Non-pigmented ciliary epithelial cell (primary cell): ENCODE measurements at regions not wholly inside any gene's neighbourhood (a gene's known extent, or its start where the extent isn't known, plus 50 kb on each side); places are given as distances from the start of the nearest gene placed in this dataset.

Experiments used
- DNase-seq: peaks from one replicate; pipeline ENCODE4 v3.0.0-alpha.2; 2010; ENCODE audit warnings: low read depth

DNA sequence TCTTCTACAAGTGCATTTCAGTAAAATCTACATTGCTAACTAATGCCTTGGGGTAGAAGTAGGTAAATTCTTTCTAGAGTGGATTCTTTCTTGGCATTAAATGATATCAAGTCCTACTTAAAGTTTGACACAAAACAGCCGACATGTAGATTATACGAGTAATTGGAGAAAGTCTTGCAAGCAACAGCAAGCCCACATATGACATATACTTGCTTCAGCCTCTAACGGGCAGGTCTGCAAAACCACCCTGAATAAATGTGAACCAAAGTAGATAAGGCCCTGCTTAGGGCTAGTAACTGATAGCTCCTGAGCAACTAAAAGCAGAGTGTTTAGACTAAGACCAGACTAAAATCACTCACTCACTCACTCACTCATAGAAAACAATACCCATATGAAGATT is 203.2 kb downstream of the LTN1 start:
- DNase-seq = no peak

DNA sequence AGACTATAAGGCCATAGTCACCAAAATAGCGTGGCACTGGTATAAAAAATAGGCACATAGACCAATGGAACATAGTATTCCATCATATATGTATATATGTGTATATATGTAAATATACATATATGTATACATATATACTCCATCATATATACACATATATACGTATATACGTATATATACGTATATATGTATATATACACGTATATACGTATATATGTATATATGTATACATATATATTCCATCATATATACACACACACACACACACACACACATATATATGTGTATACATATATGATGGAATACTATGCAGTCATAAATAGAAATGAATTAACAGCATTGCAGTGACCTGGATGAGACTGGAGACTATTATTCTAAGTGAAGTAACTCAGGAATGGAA is 204.6 kb downstream of the LTN1 start:
- DNase-seq = no peak

GRCh38 chr21:28783641-28784185 is 209.0 kb downstream of the LTN1 start:
- no peak for DNase-seq

DNA sequence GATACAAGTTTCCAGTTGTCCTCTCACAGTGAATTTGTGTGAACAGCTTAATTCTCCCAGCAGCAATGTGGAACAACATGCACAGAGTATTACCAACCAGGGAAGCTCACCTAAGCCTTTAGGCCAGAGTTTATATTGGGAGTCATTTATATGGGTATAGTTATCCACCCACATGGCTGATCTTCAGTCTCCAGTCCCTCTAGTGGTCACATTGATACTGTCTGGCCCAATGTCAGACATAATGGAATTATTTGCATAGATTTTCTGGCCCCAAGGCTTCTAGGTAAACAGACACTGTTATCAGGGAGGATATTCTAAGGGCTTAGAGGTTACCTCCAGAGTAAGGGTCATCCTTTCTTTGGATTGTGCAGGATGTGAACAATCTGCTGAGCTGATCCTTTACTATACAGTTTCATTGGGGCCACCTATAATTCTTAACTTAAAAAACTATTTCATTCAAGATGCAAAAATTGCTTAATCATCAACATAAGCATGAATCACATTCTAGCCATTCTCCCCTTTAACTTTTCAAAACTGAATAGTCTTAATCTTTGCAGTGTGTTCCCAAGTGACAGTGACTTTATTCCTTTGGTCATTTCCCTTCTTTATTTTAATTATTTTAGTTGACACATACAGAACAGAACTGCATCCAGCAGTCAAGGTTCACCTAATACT is 210.9 kb downstream of the LTN1 start:
- DNase-seq = no peak

GRCh38 chr21:28779914-28780313 is 212.8 kb downstream of the LTN1 start:
- no peak for DNase-seq

- DNase-seq = peak; percentile 79
Measured at GRCh38 chr21:28776251-28776650, 216.4 kb downstream of the LTN1 start.

GRCh38 chr21:28775071-28775470 is 217.6 kb downstream of the LTN1 start:
- no peak for DNase-seq

DNA sequence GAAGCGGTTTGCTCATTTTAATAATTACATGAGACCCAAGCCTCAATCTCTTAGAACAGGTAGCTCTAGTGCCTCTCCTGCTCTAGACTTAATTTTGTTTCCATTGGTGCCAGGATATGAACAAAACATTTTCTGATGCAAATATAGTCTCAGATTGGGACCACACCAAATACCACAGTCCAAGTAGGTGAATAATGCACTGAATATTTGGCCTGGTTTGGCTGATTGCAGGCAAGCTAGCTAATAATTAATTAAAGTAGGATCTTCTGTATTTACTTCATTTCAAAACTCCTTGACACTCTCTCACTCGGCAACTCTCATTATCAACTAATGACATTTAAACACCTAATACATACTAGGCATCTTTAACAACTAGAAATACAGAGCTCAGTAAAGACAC is 219.6 kb downstream of the LTN1 start:
- DNase-seq = no peak

- peak; percentile 75 for DNase-seq
Measured at GRCh38 chr21:28771790-28772501, 220.7 kb downstream of the LTN1 start.

DNA sequence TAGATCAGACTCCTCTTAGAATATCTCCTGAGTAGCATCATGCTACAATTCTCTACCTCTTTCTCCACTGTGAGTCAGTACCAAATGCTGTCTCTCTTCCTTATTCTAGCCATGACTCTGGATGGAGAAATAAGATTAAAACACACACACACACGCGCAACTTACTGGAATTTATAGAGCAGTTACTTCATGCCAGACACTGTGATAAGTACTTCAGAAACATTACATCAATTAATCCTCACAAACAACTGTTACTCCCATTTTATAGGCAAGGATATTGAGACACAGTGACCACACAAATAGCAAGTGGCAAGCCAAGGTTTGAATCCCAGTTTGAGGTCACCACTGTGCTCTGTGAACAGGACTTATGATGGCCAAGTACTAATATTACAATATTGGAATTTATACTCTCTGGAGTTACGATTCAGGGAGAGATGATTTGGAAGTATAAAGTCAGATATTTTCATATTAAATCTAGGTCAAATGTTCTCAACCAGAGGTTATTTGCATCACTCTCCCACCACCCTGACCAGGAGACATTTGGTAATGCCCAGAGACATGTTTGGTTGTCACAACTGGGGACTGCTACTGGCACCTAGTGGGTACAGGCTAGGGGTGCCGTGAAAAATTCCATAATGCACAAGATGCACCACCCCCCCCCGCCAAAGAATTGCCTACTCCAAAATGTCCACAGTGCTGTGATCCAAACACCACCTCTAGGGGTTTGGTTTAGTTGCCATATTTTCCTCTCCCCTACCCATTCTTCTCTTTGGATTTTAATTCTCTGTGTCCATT is 221.6 kb downstream of the LTN1 start:
- no peak for DNase-seq

- DNase-seq = no peak
Measured at GRCh38 chr21:28769683-28770082, 223.0 kb downstream of the LTN1 start.

DNA sequence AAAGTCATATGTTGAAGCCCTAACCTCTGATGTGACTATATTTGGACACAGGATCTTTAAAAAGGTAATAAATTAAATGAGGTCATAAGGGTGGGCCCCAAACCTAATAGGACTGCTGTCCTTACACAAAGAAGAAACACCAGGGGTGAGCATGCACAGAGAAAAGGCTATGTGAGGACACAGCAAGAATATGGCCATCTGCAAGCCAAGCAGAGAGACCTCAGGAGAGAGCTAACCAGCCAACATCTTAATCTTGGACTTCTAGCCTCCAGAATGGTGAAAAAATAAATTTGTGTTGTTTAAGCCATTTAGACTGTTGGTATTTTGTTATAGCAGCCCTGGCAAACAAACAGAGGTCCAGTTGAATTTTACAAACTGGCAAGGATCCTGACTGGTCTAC is 223.9 kb downstream of the LTN1 start:
- no peak for DNase-seq

GRCh38 chr21:28767523-28767922 is 225.2 kb downstream of the LTN1 start:
- no peak for DNase-seq

DNA sequence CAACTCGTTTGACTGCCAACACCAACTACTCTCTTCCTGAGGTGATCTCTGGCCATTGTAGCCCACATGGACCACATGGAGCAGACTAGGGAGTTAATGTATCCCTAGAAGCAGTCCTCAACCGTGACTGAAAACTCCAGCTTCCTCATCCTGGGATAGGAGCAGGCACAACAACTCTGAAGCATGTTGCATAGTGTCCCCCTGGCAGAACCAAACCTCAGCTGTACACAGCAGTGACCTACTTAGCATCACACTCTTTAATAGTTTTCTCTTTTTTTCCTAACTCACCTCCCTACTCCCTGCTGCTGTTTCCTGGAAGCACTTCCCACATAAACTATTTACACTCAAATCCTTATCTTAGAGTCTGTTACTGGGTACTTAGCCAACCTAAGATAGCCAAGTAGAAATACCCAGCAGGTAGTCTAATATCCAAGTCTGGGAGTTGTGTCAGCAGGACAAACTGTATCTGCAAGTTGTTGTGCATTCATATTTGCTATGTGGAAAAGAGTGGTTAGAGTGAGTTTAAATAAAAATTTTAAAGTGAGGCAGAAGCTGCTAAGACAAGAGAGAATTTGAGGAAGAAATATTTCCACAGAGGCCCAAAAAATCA is 228.8 kb downstream of the LTN1 start:
- no peak for DNase-seq

GRCh38 chr21:28762357-28762735 is 230.3 kb downstream of the LTN1 start:
- DNase-seq = no peak

DNA sequence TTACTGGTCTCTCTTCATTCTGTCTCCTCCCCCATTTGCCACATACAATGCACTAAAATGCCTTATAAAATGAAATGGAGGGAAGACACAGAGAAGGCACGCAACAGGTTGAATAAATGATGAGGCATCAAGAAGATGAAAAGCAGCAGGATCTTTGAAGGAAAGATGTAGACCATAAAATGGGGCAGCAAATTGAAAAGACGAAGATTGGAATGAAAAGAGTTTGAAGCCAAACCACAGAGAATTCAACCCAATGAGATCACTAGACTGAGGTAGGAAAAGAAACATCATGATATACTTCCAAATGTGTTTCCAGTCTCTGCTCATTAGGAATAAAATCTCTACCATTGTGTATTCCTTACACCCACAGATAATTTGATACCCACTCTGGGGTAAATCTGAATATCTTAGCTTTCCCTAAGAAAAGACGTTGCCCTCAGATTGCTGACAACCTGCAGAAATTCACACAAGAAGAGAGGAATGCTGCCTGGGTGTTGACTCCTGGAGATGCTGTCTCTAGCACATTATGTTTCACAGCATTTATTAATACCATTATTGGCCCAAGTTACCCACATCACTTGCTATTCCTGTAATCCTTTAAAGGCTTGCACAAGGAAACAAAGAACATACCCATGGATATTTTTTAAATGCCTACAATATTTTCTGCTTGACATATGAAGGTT is 230.9 kb downstream of the LTN1 start:
- DNase-seq = no peak

DNA sequence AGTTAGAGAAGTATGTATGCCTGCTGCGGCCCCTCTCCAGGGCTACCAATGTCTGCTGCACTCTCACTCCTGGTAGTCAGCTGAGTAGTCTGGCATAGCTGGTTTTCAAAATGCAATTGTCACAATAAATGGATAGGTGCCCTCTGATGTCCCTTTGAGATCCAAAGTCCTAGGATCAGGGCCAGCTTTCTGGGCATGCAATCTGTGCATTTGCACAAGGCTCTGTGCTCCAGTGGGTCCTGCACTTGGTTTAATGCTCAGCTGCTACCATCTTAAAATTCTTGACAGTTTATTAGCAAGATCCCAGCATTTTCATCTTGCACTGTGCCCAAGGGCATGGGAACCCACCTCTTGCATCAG is 233.8 kb downstream of the LTN1 start:
- no peak for DNase-seq

GRCh38 chr21:28758042-28758882 is 234.4 kb downstream of the LTN1 start:
- DNase-seq = no peak

DNA sequence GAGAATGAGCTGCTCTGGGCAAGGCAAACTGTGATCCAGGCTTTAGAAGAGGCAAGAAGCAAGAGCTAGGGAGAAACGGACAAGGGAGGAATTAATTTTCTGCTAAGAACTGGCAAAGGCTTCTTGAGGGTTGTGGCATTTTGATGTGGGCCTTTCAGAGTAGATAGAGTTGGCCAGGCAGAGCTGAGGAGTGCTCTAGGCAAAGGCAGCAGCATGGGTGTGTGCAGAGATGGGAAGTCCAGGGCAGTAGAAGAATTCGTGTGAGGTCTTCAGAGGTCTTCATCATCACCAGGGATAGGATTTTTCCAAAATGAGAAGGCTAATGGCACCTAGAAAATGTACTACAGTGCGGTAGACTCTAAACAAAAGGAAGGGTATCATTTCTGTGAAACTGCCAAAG is 237.8 kb downstream of the LTN1 start:
- DNase-seq = no peak

- DNase-seq = peak; percentile 47
Measured at GRCh38 chr21:28754127-28754611, 238.5 kb downstream of the LTN1 start.

DNA sequence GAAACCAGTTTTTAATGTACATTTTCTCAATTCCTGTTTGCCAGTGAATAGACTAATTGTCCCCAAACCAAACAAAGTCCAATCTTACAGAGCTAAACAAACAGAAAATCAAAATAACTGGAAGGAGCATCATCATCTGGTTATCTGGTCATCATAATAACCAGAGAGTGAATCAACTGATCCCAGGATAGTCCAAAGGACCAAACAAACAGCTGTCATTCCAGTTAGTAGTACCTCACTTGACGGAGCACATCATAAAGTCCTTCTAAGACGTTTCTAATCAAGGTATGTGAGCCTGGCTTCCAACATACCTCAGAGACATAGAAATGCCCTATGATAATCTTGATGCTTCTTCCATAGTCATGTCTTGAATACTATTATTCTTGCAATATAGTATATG is 240.5 kb downstream of the LTN1 start:
- DNase-seq = no peak
